Pons (tissue), 1 donor: ENCODE measurements at regions not wholly inside any gene's neighbourhood (a gene's known extent, or its start where the extent isn't known, plus 50 kb on each side); places are given as distances from the start of the nearest gene placed in this dataset.

Experiments used
- DNase-seq: peaks from one replicate; pipeline ENCODE4 v3.0.0-alpha.2; 2016; ENCODE audit warnings: low spot score

GRCh38 chr14:101193845-101194372, 290.4 kb upstream of the RTL1 start:
- no peak for DNase-seq

- DNase-seq = no peak
Observed at GRCh38 chr14:101194373-101195308, 291.1 kb upstream of the RTL1 start.

GRCh38 chr14:101195309-101195901, 291.9 kb upstream of the RTL1 start:
- DNase-seq = no peak

GRCh38 chr14:101196051-101196712, 292.7 kb upstream of the RTL1 start:
- DNase-seq = no peak

- DNase-seq = no peak
Observed at GRCh38 chr14:101196795-101197590, 293.5 kb upstream of the RTL1 start.

GRCh38 chr14:101197595-101198397, 294.3 kb upstream of the RTL1 start:
- DNase-seq = no peak

- DNase-seq = no peak
Observed at GRCh38 chr14:101198398-101199027, 295.0 kb upstream of the RTL1 start.

- DNase-seq = no peak
Observed at GRCh38 chr14:101199028-101199770, 295.7 kb upstream of the RTL1 start.

- no peak for DNase-seq
Observed at GRCh38 chr14:101200008-101200649, 296.6 kb upstream of the RTL1 start.

- no peak for DNase-seq
Observed at GRCh38 chr14:101200650-101201516, 297.4 kb upstream of the RTL1 start.

GRCh38 chr14:101201535-101202151, 298.1 kb upstream of the RTL1 start:
- no peak for DNase-seq

GRCh38 chr14:101202627-101203404, 299.3 kb upstream of the RTL1 start:
- no peak for DNase-seq

GRCh38 chr14:101206556-101206955, 303.0 kb upstream of the RTL1 start:
- DNase-seq = no peak

- no peak for DNase-seq
Observed at GRCh38 chr14:101207041-101207440, 303.5 kb upstream of the RTL1 start.

GRCh38 chr14:101207897-101208296, 304.4 kb upstream of the RTL1 start:
- no peak for DNase-seq

- no peak for DNase-seq
Observed at GRCh38 chr14:101209594-101209993, 306.1 kb upstream of the RTL1 start.

GRCh38 chr14:101215266-101215665, 311.7 kb upstream of the RTL1 start:
- no peak for DNase-seq
